OCI-LY1 (cell line): ENCODE measurements at regions not wholly inside any gene's neighbourhood (a gene's known extent, or its start where the extent isn't known, plus 50 kb on each side); places are given as distances from the start of the nearest gene placed in this dataset.

Experiments
- H2AFZ ChIP-seq: fragments of 200-600 bp; sonication (generic), shearing (Covaris generic); 2 replicates; pipeline ENCODE4 v1.6.0; 2014; ENCODE audit warnings: antibody characterized with exemption, mild to moderate bottlenecking, low read length
- H3F3A ChIP-seq: fragments of 200-600 bp; sonication (generic), shearing (Covaris generic); 2 replicates; pipeline ENCODE4 v1.6.0; 2014; ENCODE audit warnings: mild to moderate bottlenecking, antibody characterized with exemption, low read length, moderate library complexity; ENCODE audit not compliant: insufficient read depth
- H3K27ac ChIP-seq: fragments of 200-600 bp; sonication (generic); 2 replicates; pipeline ENCODE4 v1.5.1; 2014; ENCODE audit warnings: low read length, mixed run types, mild to moderate bottlenecking, low read depth; ENCODE audit not compliant: poor library complexity, severe bottlenecking
- H3K27me3 ChIP-seq: fragments of 200-600 bp; sonication (generic); 2 replicates; pipeline ENCODE4 v1.6.0; 2014; ENCODE audit warnings: antibody characterized with exemption, mild to moderate bottlenecking, low read length, moderate library complexity; ENCODE audit not compliant: insufficient read depth
- H3K36me3 ChIP-seq: fragments of 200-600 bp; sonication (generic); 2 replicates; pipeline ENCODE4 v1.6.1; 2014; ENCODE audit warnings: mild to moderate bottlenecking, antibody characterized with exemption, low read length, moderate library complexity, mixed read lengths; ENCODE audit not compliant: insufficient read depth
- H3K4me1 ChIP-seq: fragments of 200-600 bp; sonication (generic); 2 replicates; pipeline ENCODE4 v1.5.1; 2014; ENCODE audit warnings: mild to moderate bottlenecking, low read length, moderate library complexity; ENCODE audit not compliant: insufficient read depth, severe bottlenecking
- H3K4me2 ChIP-seq: fragments of 200-600 bp; sonication (generic), shearing (Covaris generic); 2 replicates; pipeline ENCODE4 v1.6.1; 2014; ENCODE audit warnings: low read length
- H3K4me3 ChIP-seq: fragments of 200-600 bp; sonication (generic); 2 replicates; pipeline ENCODE4 v1.5.1; 2014; ENCODE audit warnings: low read length, low read depth, mild to moderate bottlenecking, mixed read lengths; ENCODE audit not compliant: poor library complexity, severe bottlenecking
- H3K79me2 ChIP-seq: fragments of 200-600 bp; shearing (Covaris generic); 2 replicates; pipeline ENCODE4 v1.6.1; 2016; ENCODE audit warnings: mixed run types, low read length, mixed read lengths; ENCODE audit not compliant: insufficient read depth
- H3K9ac ChIP-seq: fragments of 200-600 bp; sonication (generic), shearing (Covaris generic); 2 replicates; pipeline ENCODE4 v1.6.1; 2014; ENCODE audit warnings: mild to moderate bottlenecking, low read length, mixed read lengths
- H3K9me2 ChIP-seq: fragments of 200-600 bp; sonication (generic), shearing (Covaris generic); 2 replicates; pipeline ENCODE4 v1.6.1; 2014; ENCODE audit warnings: low read depth, mild to moderate bottlenecking, low read length, mixed read lengths
- H3K9me3 ChIP-seq: fragments of 200-600 bp; shearing (Covaris generic); 2 replicates; pipeline ENCODE4 v1.6.1; 2014; ENCODE audit warnings: low read length, mixed read lengths
- H4K20me1 ChIP-seq: fragments of 200-600 bp; sonication (generic), shearing (Covaris generic); 2 replicates; pipeline ENCODE4 v1.6.0; 2016; ENCODE audit warnings: mild to moderate bottlenecking, low read length; ENCODE audit not compliant: insufficient read depth
- CTCF ChIP-seq: fragments of 200-600 bp; sonication (generic), shearing (Covaris generic); IDR thresholded peaks from 2 replicates; pipeline ENCODE4 v1.5.1; 2017; ENCODE audit warnings: mild to moderate bottlenecking, antibody characterized with exemption, low read length, moderate library complexity, mixed read lengths
- EZH2 ChIP-seq: fragments of 200-600 bp; sonication (generic), shearing (Covaris generic); IDR thresholded peaks from 2 replicates; pipeline ENCODE4 v1.8.0; 2017; ENCODE audit warnings: borderline replicate concordance, mixed run types, mild to moderate bottlenecking, antibody characterized with exemption, low read length, moderate library complexity, mixed read lengths

GRCh38 chr2:129729646-129730045 is 249.8 kb upstream of the RAB6C start:
- no peak overlapping the region for H3K9ac ChIP-seq
- no peaks in the 10 kb centered on the region for H3K36me3 ChIP-seq
- no peaks in the 10 kb centered on the region for H3K9me2 ChIP-seq
- H3K4me2 ChIP-seq = no peak overlapping the region
- no peaks in the 10 kb centered on the region for H4K20me1 ChIP-seq
- no peaks in the 10 kb centered on the region for H3K27me3 ChIP-seq
- H2AFZ ChIP-seq = no peak overlapping the region
- TF ChIP-seq EZH2 = no peak
- H3K27ac ChIP-seq = no peak overlapping the region
- no peaks in the 10 kb centered on the region for H3F3A ChIP-seq
- no peaks in the 10 kb centered on the region for H3K9me3 ChIP-seq
- no peaks in the 10 kb centered on the region for H3K4me1 ChIP-seq
- no peak overlapping the region for H3K4me3 ChIP-seq
- no peaks in the 10 kb centered on the region for H3K79me2 ChIP-seq

GRCh38 chr2:129730979-129731378 is 248.5 kb upstream of the RAB6C start:
- Histone ChIP-seq H3K36me3 (no peaks in the 10 kb centered on the region), H2AFZ (no peak overlapping the region), H3K9me2 (no peaks in the 10 kb centered on the region), H3K27me3 (no peaks in the 10 kb centered on the region), H3K4me2 (no peak overlapping the region), H3F3A (no peaks in the 10 kb centered on the region), H3K9ac (no peak overlapping the region), H3K79me2 (no peaks in the 10 kb centered on the region), H3K27ac (no peak overlapping the region), H3K4me3 (no peak overlapping the region), H4K20me1 (no peaks in the 10 kb centered on the region), H3K9me3 (no peaks in the 10 kb centered on the region), H3K4me1 (no peaks in the 10 kb centered on the region)
- TF ChIP-seq CTCF = no peak
- no peak for TF ChIP-seq EZH2

GRCh38 chr2:129731907-129732629 is 247.4 kb upstream of the RAB6C start:
- no peaks in the 10 kb centered on the region for H3K9me2 ChIP-seq
- H3K4me1 ChIP-seq = no peaks in the 10 kb centered on the region
- H3K4me2 ChIP-seq = no peak overlapping the region
- no peaks in the 10 kb centered on the region for H3F3A ChIP-seq
- no peaks in the 10 kb centered on the region for H4K20me1 ChIP-seq
- H3K27ac ChIP-seq = no peak overlapping the region
- TF ChIP-seq CTCF = no peak
- TF ChIP-seq EZH2 = no peak
- no peak overlapping the region for H3K9ac ChIP-seq
- no peaks in the 10 kb centered on the region for H3K9me3 ChIP-seq
- H3K36me3 ChIP-seq = no peaks in the 10 kb centered on the region
- no peaks in the 10 kb centered on the region for H3K27me3 ChIP-seq
- H3K4me3 ChIP-seq = no peak overlapping the region
- H2AFZ ChIP-seq = no peak overlapping the region
- no peaks in the 10 kb centered on the region for H3K79me2 ChIP-seq

- Histone ChIP-seq H3K27ac (no peak overlapping the region), H3K4me2 (no peak overlapping the region)
- TF ChIP-seq CTCF (no peak), EZH2 (no peak)
Observed at GRCh38 chr2:129732630-129733026, 246.8 kb upstream of the RAB6C start.

More at GRCh38 chr2:129732630-129733026, 246.8 kb upstream of the RAB6C start:
- no peaks in the 10 kb centered on the region for H3K79me2 ChIP-seq
- H3K27me3 ChIP-seq = no peaks in the 10 kb centered on the region
- H3K9me3 ChIP-seq = no peaks in the 10 kb centered on the region
- H3K9ac ChIP-seq = no peak overlapping the region
- H3K36me3 ChIP-seq = no peaks in the 10 kb centered on the region
- no peaks in the 10 kb centered on the region for H4K20me1 ChIP-seq
- H3K4me3 ChIP-seq = no peak overlapping the region
- no peaks in the 10 kb centered on the region for H3F3A ChIP-seq
- H2AFZ ChIP-seq = no peak overlapping the region
- no peaks in the 10 kb centered on the region for H3K4me1 ChIP-seq
- no peaks in the 10 kb centered on the region for H3K9me2 ChIP-seq
